GM13976 (cell line): ENCODE measurements at regions not wholly inside any gene's neighbourhood (a gene's known extent, or its start where the extent isn't known, plus 50 kb on each side); places are given as distances from the start of the nearest gene placed in this dataset.

Source experiments
- DNase-seq: peaks from one replicate; pipeline ENCODE4 v3.0.0; 2012; ENCODE audit warnings: low spot score
- in situ Hi-C: fragments of 300-500 bp; cut with MboI; formaldehyde crosslinking; loops from one replicate; pipeline ENCODE4 v1.12.0; 2022; ENCODE audit warnings: low sequenced_read_pairs, mixed read lengths, inconsistent platforms; ENCODE audit not compliant: unreplicated experiment
- TF ChIP-seq, protein P1 (sequence below): IDR thresholded peaks from 2 replicates; pipeline ENCODE4 v1.5.1; 2012; ENCODE audit warnings: borderline replicate concordance, mild to moderate bottlenecking; ENCODE audit not compliant: insufficient read depth; ENCODE audit errors: extremely low read depth, missing control alignments, control extremely low read depth

DNA sequence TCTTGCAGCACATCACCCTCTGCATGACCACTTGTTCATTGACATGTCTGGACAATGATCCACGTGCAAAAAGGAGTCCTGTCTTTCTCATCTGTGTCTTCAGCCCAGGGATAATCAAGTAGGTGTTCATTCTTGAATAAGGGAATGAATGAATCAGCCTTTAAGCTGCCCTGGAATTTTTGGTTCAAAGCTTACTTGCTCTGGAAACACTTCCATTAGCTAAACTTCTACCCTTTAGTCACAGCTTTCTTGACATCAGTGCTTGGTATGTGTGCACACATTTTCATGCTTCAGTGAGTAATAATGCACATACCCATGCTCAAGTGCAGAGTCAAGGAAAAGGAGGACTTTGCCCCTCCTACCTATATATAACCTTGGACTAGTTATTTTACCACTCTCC lies 103.0 kb upstream of the CDH13 start:
- DNase-seq: no peak
- TF ChIP-seq, protein P1, sequence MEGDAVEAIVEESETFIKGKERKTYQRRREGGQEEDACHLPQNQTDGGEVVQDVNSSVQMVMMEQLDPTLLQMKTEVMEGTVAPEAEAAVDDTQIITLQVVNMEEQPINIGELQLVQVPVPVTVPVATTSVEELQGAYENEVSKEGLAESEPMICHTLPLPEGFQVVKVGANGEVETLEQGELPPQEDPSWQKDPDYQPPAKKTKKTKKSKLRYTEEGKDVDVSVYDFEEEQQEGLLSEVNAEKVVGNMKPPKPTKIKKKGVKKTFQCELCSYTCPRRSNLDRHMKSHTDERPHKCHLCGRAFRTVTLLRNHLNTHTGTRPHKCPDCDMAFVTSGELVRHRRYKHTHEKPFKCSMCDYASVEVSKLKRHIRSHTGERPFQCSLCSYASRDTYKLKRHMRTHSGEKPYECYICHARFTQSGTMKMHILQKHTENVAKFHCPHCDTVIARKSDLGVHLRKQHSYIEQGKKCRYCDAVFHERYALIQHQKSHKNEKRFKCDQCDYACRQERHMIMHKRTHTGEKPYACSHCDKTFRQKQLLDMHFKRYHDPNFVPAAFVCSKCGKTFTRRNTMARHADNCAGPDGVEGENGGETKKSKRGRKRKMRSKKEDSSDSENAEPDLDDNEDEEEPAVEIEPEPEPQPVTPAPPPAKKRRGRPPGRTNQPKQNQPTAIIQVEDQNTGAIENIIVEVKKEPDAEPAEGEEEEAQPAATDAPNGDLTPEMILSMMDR: no peak
- in situ Hi-C loops: no loop called here

DNA sequence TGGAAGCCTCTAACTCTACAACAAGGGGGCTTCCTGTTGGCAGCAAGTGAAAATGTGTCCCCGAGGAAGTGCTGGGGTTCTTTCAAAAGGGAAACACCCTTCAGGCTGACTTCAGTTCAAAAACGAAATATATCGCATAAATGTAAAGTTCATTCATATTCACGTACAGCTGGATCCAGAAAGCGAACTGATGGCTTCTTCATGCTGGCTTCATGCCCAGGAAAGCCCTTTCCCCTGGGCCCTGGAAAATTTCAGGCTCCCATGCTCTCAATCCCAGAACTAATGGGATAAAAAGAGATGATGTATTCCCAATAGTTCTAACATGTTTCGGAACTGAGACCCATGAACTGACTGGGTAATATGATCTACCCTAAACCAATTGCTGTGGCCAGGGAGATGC lies 104.7 kb upstream of the CDH13 start:
- TF ChIP-seq, protein P1: no peak
- in situ Hi-C loops: no loop called here
- no peak for DNase-seq

DNA sequence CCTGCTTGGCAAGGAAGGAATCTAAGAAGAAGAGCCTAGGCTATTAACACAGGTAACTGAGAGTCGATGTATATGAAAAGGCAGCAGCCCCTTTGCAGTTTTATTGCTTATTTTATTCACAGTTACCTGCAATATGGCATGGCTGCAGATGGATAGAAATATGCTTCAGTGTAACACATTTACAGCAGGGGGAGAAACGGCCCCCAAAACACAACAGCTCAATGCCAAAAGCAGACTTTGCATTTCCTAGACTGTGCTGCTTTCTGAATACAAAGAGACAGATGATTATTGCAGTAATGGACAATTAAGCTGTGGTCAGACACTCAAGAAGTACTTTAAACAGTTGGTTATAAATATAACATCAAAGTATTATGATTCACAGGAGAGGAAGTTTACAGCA lies 108.0 kb upstream of the CDH13 start:
- in situ Hi-C loops: no loop called here
- TF ChIP-seq, protein P1: no peak
- no peak for DNase-seq

DNA sequence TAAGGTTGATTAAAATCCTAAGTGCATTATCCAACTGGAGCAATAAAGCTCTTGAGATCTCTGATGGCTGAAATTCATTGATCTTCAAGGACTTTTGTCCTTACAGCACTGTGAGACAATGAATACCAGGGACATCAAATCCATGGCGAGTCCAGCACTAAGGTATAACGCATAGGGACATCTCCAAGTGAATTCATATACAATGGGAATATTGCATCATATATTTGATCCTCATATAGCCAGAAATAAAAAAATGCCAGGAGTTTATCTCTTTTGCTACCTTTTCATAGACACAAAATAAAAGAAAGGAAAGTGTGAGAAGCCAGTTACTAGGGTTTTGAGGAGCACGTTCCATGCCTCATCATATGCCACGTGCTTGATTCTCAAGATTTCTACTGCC lies 112.5 kb upstream of the CDH13 start:
- in situ Hi-C loops: no loop called here
- no peak for DNase-seq
- TF ChIP-seq, protein P1: no peak

DNA sequence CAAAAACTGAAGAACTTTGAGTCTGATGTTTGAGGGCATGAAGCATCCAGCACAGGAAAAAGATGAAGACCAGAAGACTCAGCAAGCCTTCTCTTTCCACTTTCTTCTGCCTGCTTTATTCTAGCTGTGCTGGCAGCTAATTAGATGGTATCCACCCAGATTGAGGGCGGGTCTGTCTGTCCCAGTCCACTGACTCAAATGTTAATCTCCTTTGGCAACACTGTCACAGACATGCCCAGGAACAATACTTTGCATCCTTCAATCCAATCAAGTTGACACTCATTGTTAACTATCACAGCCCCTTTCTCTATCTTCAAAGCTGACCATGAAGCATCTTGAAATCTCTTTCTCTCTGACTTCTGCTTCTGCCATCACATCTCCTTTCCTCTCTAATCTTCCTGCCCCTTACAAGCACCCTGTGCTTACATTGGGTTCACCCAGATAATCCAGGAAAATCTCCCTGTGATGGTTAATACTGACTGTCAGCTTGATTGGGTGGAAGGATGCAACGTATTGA lies 115.9 kb upstream of the CDH13 start:
- TF ChIP-seq, protein P1: no peak
- in situ Hi-C loops: no loop called here
- DNase-seq: no peak

DNA sequence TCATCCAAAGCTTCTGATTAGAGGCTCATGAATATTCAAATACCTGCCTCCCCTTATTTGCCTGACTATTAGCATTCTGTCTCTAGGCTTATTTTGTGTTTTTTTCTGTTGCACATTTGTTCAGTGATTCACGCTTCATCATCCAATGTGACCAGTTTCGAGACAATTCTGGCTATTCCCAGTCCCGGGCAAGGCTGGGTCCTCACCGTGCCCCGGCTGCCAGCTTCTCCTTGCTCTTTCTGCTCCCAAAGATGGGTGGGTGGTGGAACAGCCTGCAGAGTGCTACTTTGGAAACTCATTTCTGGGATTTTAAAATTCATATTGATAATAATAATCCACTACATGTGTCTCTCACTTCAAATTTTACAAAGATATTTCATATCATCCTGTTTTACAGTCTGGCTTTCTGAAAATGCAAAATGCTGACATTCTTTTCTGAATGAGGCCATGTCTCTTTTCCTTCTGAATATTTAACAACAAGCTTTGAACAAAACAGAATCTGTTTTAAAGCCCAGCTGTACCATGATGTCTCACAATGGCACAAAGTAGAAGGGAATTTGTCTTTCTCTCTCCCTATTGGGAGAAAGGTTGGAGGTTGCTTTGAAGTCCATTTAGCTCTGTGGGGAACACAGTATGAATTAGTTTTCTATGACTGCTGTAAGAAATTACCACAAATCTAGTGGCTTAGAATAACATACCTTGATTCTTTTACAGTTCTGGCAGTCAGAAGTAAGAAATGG lies 116.9 kb upstream of the CDH13 start:
- in situ Hi-C loops: no loop called here
- no peak for DNase-seq
- TF ChIP-seq, protein P1: no peak
